Common myeloid progenitor, CD34-positive (primary cell): ENCODE measurements at regions not wholly inside any gene's neighbourhood (a gene's known extent, or its start where the extent isn't known, plus 50 kb on each side); places are given as distances from the start of the nearest gene placed in this dataset.

Experiments used
- CTCF ChIA-PET: fragments of 350-600 bp; sonication (Branson Sonifier 250); formaldehyde crosslinking; loops from one replicate; lab custom pipeline; 2021; ENCODE audit warnings: antibody characterized with exemption; lab: Charles Lee
- POLR2A ChIA-PET: fragments of 350-600 bp; sonication (Branson Sonifier 250); formaldehyde crosslinking; loops from one replicate; lab custom pipeline; 2021; ENCODE audit warnings: antibody characterized with exemption; lab: Charles Lee
- DNase-seq, 3 donors: peaks; one replicate each; pipeline versions ENCODE4 v3.0.0 to v3.0.0-alpha.2; 2013
- H3K27ac ChIP-seq, 2 experiments: 1 replicate in 1 of 2; 2 replicates in 1 of 2; pipeline ENCODE4 v1.7.0; 2013; ENCODE audit warnings: inconsistent platforms in 2 of 2, low read length in 2 of 2, mild to moderate bottlenecking in 2 of 2, low read depth in 1 of 2, moderate library complexity in 1 of 2; ENCODE audit not compliant: severe bottlenecking in 2 of 2, insufficient read depth in 1 of 2, poor library complexity in 1 of 2
- H3K27me3 ChIP-seq, 5 experiments: replicated peaks in 2 of 5; 1 replicate in 3 of 5; 2 replicates in 2 of 5; pipeline versions ENCODE4 v1.6.1 to v1.7.0; 2013; ENCODE audit warnings: low read length in 4 of 5, mild to moderate bottlenecking in 2 of 5, moderate library complexity in 2 of 5, inconsistent platforms in 1 of 5; ENCODE audit not compliant: insufficient read depth in 5 of 5, control insufficient read depth in 4 of 5
- H3K36me3 ChIP-seq, 4 experiments: 1 replicate in 2 of 4; 2 replicates in 2 of 4; pipeline versions ENCODE4 v1.6.1 to v1.7.0; 2013; ENCODE audit warnings: low read length in 3 of 4, control low read depth in 1 of 4, mild to moderate bottlenecking in 1 of 4; ENCODE audit not compliant: control insufficient read depth in 4 of 4, insufficient read depth in 4 of 4
- H3K4me1 ChIP-seq, 4 experiments: 1 replicate in 3 of 4; 2 replicates in 1 of 4; pipeline versions ENCODE4 v1.6.1 to v1.7.1; 2013; ENCODE audit warnings: low read length in 3 of 4, mild to moderate bottlenecking in 3 of 4, control low read depth in 1 of 4, inconsistent platforms in 1 of 4, moderate library complexity in 1 of 4; ENCODE audit not compliant: control insufficient read depth in 4 of 4, insufficient read depth in 4 of 4; ENCODE audit errors: control extremely low read depth in 1 of 4
- H3K4me3 ChIP-seq, 7 experiments: 1 replicate in 4 of 7; 2 replicates in 3 of 7; pipeline versions ENCODE4 v1.5.1 to v1.7.0; 2013; ENCODE audit warnings: mild to moderate bottlenecking in 7 of 7, low read length in 6 of 7, moderate library complexity in 6 of 7, inconsistent platforms in 2 of 7, low read depth in 2 of 7, control low read depth in 1 of 7; ENCODE audit not compliant: insufficient read depth in 4 of 7, control insufficient read depth in 1 of 7; ENCODE audit errors: extremely low read depth in 1 of 7
- H3K9me3 ChIP-seq, 5 experiments: 1 replicate in 4 of 5; 2 replicates in 1 of 5; pipeline versions ENCODE4 v1.6.1 to v1.7.1; 2013; ENCODE audit warnings: low read length in 4 of 5, mild to moderate bottlenecking in 2 of 5, inconsistent platforms in 1 of 5, low read depth in 1 of 5, moderate library complexity in 1 of 5; ENCODE audit not compliant: control insufficient read depth in 4 of 5, insufficient read depth in 2 of 5; ENCODE audit errors: control extremely low read depth in 1 of 5
- whole genome bisulfite sequencing: methylation state at CpG from one replicate; pipeline ENCODE4 v1.1.5; 2013; ENCODE audit not compliant: insufficient coverage; 5-methylcytosine and 5-hydroxymethylcytosine counted together

DNA sequence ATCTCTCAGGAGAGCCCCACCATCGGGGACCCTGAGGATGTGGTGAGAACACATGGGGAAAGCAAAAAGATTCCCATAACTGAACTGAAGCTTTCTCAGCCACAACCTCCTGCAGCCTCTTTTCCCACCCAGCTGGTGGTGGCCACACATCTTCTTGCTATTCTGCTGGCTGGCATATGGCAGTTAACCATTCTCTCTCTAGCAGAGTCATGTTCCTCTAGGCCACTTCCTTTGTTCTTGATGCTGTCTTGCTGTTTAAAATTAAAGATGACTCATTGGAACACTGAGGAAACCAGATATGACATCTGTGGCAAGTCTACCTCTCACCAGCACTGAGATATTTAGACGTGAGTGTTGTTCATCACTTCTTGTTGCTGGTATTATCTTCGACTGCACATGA is 180.3 kb upstream of the ROBO2 start:
- Histone ChIP-seq H3K9me3 (peaks cover 0 to 1% (median 0%) of the 10 kb centered on the region in 5 experiments), H3K4me1 (no peaks in the 10 kb centered on the region), H3K27ac (no peak overlapping the region), H3K36me3 (no peaks in the 10 kb centered on the region), H3K4me3 (no peak overlapping the region), H3K27me3 (no peaks in the 10 kb centered on the region)
- DNase-seq = no peak
- CTCF ChIA-PET = no interaction called here
- POLR2A ChIA-PET = no interaction called here
- no CpG with 5 or more reads among the region's 3 CpGs for WGBS

- 100% methylated on average over 2 of the region's 4 CpGs for WGBS
- no peak overlapping the region for H3K27ac ChIP-seq
Measured at GRCh38 chr3:76864355-76864754, 175.5 kb upstream of the ROBO2 start.

GRCh38 chr3:76866729-76867408 is 173.0 kb upstream of the ROBO2 start:
- no peaks in the 10 kb centered on the region for H3K36me3 ChIP-seq
- ChIA-PET POLR2A (no interaction called here), CTCF (no interaction called here)
- H3K27ac ChIP-seq = no peak overlapping the region
- H3K27me3 ChIP-seq = no peaks in the 10 kb centered on the region
- no peak for DNase-seq
- H3K4me3 ChIP-seq = no peak overlapping the region
- WGBS = 83% methylated on average over 1 of the region's 5 CpGs
- no peaks in the 10 kb centered on the region for H3K4me1 ChIP-seq
- H3K9me3 ChIP-seq = no peaks in the 10 kb centered on the region

More at GRCh38 chr3:76864355-76864754, 175.5 kb upstream of the ROBO2 start:
- H3K4me3 ChIP-seq = no peak overlapping the region
- DNase-seq = no peak
- no peaks in the 10 kb centered on the region for H3K4me1 ChIP-seq
- POLR2A ChIA-PET = no interaction called here
- H3K36me3 ChIP-seq = no peaks in the 10 kb centered on the region
- H3K9me3 ChIP-seq = no peaks in the 10 kb centered on the region
- CTCF ChIA-PET = no interaction called here
- H3K27me3 ChIP-seq = no peaks in the 10 kb centered on the region

GRCh38 chr3:76869726-76870384 is 170.0 kb upstream of the ROBO2 start:
- WGBS = 92% methylated on average over 2 of the region's 3 CpGs
- DNase-seq = no peak
- ChIA-PET POLR2A (no interaction called here), CTCF (no interaction called here)
- no peaks in the 10 kb centered on the region for H3K9me3 ChIP-seq
- no peak overlapping the region for H3K27ac ChIP-seq
- H3K36me3 ChIP-seq = no peaks in the 10 kb centered on the region
- no peak overlapping the region for H3K4me3 ChIP-seq
- no peaks in the 10 kb centered on the region for H3K27me3 ChIP-seq
- no peaks in the 10 kb centered on the region for H3K4me1 ChIP-seq

DNA sequence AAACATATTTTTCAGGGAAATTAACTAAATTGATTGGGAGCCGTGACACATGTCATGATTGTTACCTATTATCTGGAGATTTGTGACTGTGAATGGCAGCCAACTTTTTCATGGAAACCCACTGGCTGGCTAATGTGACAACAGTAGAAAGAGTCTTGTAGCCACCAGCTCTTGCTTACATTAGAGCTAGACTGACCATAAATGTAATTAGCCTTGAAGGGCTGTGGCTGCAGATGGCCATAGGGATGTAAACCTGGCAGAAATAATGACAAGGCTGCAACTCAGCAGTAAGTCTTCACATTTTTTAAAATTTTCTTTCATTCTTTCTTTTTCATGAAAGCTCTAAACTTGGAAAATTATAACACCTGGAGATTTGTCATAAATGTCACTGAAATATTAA is 168.2 kb upstream of the ROBO2 start:
- H3K9me3 ChIP-seq = no peaks in the 10 kb centered on the region
- no peak overlapping the region for H3K4me3 ChIP-seq
- DNase-seq = no peak
- ChIA-PET POLR2A (no interaction called here), CTCF (no interaction called here)
- no peak overlapping the region for H3K27ac ChIP-seq
- no CpG with 5 or more reads among the region's 1 CpG for WGBS
- H3K27me3 ChIP-seq = no peaks in the 10 kb centered on the region
- H3K36me3 ChIP-seq = no peaks in the 10 kb centered on the region
- no peaks in the 10 kb centered on the region for H3K4me1 ChIP-seq

- ChIA-PET POLR2A (no interaction called here), CTCF (no interaction called here)
- no peak for DNase-seq
Measured at GRCh38 chr3:76872999-76873398, 166.9 kb upstream of the ROBO2 start.

GRCh38 chr3:76873532-76874242 is 166.2 kb upstream of the ROBO2 start:
- POLR2A ChIA-PET = no interaction called here
- Histone ChIP-seq H3K36me3 (no peaks in the 10 kb centered on the region), H3K27me3 (no peaks in the 10 kb centered on the region), H3K4me1 (no peaks in the 10 kb centered on the region), H3K9me3 (no peaks in the 10 kb centered on the region), H3K4me3 (no peak overlapping the region), H3K27ac (no peak overlapping the region)
- CTCF ChIA-PET = interaction anchor here (0.7 kb wide), 1 partner anchor 182 kb away, joined by 3 read pairs; no protein-coding TSS in a partner anchor
- WGBS = 95% methylated on average over 10 of the region's 10 CpGs
- DNase-seq = no peak

More at GRCh38 chr3:76872999-76873398, 166.9 kb upstream of the ROBO2 start:
- H3K4me1 ChIP-seq = no peaks in the 10 kb centered on the region
- H3K36me3 ChIP-seq = no peaks in the 10 kb centered on the region
- H3K27me3 ChIP-seq = no peaks in the 10 kb centered on the region
- no CpG with 5 or more reads among the region's 1 CpG for WGBS
- no peak overlapping the region for H3K4me3 ChIP-seq
- no peak overlapping the region for H3K27ac ChIP-seq
- no peaks in the 10 kb centered on the region for H3K9me3 ChIP-seq
